Thyroid gland (tissue), 4 donors: ENCODE measurements at regions not wholly inside any gene's neighbourhood (a gene's known extent, or its start where the extent isn't known, plus 50 kb on each side); places are given as distances from the start of the nearest gene placed in this dataset.

ENCODE experiments used
- POLR2A ChIP-seq, 2 donors: fragments of 450-650 bp; IDR thresholded peaks; one replicate each; pipeline ENCODE4 v1.6.1; 2017; ENCODE audit warnings: antibody characterized with exemption in 2 of 2, mild to moderate bottlenecking in 2 of 2, moderate library complexity in 1 of 2
- TF ChIP-seq, protein P1 (sequence below), 6 experiments: fragments of 200-600 bp in 3 of 6; fragments of 450-650 bp in 3 of 6; sonication (generic) in 3 of 6; IDR thresholded peaks; one replicate each; pipeline ENCODE4 v1.5.1; 2016 to 2019; ENCODE audit warnings: antibody characterized with exemption in 6 of 6, mild to moderate bottlenecking in 2 of 6, inconsistent platforms in 1 of 6, moderate library complexity in 1 of 6

DNA sequence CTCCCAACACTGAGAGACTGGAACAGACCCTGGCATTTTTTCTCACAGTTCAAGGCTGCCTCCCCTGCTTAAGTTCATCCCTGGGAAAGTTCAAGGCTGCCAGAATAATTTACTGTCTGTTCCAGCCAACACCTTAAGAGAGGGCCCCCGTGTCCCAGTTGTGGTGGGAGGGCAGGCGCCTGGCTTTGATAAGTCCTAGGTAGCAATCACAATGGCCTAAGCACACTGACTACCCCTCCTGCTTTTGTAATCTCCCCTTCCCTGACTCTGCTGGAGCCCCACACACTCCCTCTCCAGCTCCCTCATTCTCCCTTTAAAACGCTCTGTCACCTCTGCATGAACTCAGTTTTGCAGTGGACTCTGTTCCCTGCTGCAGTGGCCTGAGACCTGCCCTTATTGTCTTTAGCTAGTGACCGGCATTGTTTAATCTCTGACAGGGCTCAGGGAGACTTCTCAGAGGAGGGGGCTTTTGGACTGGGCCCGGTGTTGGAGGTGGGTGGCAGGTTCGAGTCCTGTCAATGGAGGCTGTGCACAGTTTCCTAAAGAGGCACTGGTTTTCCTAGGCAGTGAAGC is 507.2 kb downstream of the TBC1D22A start:
- TF ChIP-seq, protein P1, sequence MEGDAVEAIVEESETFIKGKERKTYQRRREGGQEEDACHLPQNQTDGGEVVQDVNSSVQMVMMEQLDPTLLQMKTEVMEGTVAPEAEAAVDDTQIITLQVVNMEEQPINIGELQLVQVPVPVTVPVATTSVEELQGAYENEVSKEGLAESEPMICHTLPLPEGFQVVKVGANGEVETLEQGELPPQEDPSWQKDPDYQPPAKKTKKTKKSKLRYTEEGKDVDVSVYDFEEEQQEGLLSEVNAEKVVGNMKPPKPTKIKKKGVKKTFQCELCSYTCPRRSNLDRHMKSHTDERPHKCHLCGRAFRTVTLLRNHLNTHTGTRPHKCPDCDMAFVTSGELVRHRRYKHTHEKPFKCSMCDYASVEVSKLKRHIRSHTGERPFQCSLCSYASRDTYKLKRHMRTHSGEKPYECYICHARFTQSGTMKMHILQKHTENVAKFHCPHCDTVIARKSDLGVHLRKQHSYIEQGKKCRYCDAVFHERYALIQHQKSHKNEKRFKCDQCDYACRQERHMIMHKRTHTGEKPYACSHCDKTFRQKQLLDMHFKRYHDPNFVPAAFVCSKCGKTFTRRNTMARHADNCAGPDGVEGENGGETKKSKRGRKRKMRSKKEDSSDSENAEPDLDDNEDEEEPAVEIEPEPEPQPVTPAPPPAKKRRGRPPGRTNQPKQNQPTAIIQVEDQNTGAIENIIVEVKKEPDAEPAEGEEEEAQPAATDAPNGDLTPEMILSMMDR (IDR thresholded peaks at IDR 0.05) = no peak
- no peak for TF ChIP-seq POLR2A (IDR thresholded peaks at IDR 0.05)
